GM19025 (cell line): ENCODE measurements at regions not wholly inside any gene's neighbourhood (a gene's known extent, or its start where the extent isn't known, plus 50 kb on each side); places are given as distances from the start of the nearest gene placed in this dataset.

ENCODE experiments used
- ATAC-seq: cut with Tn5 transposase; IDR thresholded peaks from one replicate; pipeline ENCODE4 v1.9.1; 2021; ENCODE audit warnings: mild to moderate bottlenecking, low read depth, moderate library complexity; ENCODE audit not compliant: unreplicated experiment

GRCh38 chr10:107356396-107356795 is 191.9 kb upstream of the SORCS1 start:
- ATAC-seq: no peak

- no peak for ATAC-seq
Measured at GRCh38 chr10:107342711-107343110, 178.2 kb upstream of the SORCS1 start.

DNA sequence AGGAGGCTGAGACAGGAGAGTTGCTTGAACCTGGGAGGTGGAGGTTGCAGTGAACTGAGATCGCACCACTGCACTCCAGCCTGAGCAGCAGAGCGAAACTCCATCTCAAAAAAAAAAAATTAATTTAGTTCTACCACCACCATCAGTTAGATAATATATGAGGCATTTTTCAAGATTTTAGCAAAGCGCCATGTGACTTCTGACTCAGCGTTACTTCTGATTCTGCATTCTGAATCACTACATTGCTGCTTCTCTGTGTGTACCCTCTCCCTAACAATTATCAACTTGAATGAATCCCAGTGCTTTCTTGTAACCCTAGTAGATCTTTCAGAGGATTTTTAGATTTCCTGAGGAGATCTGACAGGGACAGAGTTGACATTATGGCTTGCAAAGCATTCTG is 176.8 kb upstream of the SORCS1 start:
- no peak for ATAC-seq

DNA sequence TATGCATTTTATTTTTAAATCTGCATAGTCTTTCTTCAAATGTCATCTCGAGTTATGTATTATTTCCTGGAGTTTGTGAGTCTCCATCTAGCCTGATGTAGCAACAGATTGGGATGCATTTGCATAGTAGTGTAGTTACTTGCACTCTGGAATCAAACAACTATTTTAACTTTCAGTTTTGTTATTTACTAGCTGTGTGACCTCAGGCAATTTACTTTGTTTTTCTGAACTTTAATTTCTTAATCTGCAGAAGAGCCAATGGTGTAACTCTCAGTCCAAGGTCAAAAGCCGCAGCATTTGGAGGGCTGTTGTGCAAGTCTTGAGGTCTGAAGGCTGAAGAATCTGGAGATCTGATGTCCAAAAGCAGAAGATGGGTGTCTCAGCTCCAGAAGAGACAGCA is 175.8 kb upstream of the SORCS1 start:
- no peak for ATAC-seq

GRCh38 chr10:107336061-107336460 is 171.6 kb upstream of the SORCS1 start:
- no peak for ATAC-seq

GRCh38 chr10:107317592-107317991 is 153.1 kb upstream of the SORCS1 start:
- no peak for ATAC-seq

DNA sequence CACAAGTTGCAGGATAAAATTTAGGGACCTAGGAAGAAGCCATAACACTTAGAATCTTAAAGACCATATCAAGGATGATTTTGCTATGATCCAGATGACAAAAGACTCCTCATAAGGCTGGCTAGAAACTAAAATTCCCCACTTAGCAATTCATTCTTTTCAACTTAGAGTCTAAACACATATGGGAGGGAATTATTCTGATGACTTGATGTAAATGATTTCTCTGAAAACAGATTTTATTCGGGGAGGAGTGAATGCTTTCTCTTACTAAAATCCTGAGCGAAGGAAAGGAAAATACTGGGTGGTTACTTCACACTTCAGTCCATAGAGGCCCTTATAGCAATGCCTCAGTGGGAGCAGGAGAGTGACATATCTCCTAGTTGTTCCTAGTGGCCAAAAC is 138.7 kb upstream of the SORCS1 start:
- no peak for ATAC-seq

GRCh38 chr10:107299606-107300005 is 135.1 kb upstream of the SORCS1 start:
- no peak for ATAC-seq

DNA sequence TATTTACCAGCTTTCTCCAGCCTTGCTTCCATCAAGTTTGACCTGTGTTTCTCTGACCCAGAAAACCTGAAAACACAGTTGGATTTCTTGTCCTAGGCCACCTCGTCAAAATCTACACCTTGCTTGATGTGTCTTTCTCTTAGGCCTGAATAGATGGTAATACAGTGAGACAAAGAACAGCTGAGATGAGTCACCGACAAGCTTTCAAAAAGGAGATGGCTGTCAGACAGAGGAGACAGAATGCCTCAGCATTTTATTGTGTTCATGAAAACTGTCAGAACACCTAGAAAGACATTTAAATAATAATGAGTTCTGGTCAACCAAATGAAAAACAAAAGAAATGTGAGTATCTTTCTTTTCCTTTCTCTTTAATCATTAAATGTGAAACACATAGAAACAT is 119.7 kb upstream of the SORCS1 start:
- no peak for ATAC-seq

DNA sequence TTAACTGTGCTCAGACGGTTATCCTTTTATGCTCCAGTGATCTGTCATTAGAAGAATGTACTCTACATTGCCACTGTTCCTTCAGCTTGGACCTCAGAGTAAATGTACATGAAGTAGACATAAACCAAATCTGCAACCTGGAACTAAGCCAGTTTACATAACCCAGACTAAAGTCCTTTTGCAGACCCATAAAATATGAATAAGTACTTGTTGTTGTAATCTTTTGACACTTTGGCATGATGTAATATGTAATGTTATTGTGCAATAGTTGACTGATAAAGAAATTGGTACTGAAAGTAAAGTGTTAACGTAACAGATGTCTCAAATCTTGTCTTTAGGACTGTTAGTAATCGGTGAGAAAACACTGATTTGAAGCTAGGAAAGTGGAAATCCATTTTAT is 115.8 kb upstream of the SORCS1 start:
- ATAC-seq: no peak

GRCh38 chr10:107277591-107277990 is 113.1 kb upstream of the SORCS1 start:
- ATAC-seq: no peak

- ATAC-seq: no peak
Measured at GRCh38 chr10:107275806-107276205, 111.3 kb upstream of the SORCS1 start.

DNA sequence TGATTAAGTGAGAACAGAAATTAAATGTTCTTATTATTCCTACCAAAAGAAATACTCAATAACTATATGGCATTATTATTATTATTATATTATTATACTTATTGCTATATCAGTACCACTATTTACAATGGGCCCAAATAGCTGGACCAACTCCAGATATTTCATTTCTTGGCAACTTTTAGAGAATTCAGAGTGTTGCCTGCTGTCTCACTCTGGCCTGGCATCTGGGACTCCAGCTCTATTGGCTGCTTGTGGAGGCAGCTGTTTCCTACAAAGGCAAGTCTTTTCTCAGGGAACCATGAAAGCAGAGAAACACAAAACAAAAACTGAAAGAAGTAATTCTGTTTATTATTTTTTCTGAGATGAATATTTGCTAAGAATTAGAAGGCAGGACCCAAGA is 105.1 kb upstream of the SORCS1 start:
- ATAC-seq: no peak

- ATAC-seq: no peak
Measured at GRCh38 chr10:107264742-107265141, 100.2 kb upstream of the SORCS1 start.

- no peak for ATAC-seq
Measured at GRCh38 chr10:107244122-107244521, 79.6 kb upstream of the SORCS1 start.

- ATAC-seq: no peak
Measured at GRCh38 chr10:107238275-107238674, 73.8 kb upstream of the SORCS1 start.

GRCh38 chr10:107232013-107232412 is 67.5 kb upstream of the SORCS1 start:
- ATAC-seq: no peak

GRCh38 chr10:107230887-107231286 is 66.4 kb upstream of the SORCS1 start:
- no peak for ATAC-seq

DNA sequence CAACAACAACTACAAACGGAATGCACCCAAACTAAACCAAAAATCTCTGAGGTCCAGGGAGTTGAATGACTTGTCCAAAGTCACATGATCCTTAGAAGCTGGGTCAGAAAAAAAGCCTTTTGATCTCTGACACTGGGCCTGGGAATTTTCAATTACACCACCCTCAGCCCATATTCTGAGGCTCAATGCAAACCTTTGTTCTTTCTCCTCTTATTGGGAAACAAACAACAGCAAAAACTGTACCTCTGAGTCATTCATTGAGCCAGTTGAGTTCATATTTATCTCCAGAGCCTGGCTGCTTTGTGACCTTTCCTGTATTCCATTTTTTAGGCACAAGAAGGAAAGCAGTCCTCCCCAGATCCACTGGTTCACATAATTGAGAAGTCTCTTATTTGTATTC is 51.2 kb upstream of the SORCS1 start:
- no peak for ATAC-seq
